ENCODE measurements at regions not wholly inside any gene's neighbourhood (a gene's known extent, or its start where the extent isn't known, plus 50 kb on each side); places are given as distances from the start of the nearest gene placed in this dataset.

DNA sequence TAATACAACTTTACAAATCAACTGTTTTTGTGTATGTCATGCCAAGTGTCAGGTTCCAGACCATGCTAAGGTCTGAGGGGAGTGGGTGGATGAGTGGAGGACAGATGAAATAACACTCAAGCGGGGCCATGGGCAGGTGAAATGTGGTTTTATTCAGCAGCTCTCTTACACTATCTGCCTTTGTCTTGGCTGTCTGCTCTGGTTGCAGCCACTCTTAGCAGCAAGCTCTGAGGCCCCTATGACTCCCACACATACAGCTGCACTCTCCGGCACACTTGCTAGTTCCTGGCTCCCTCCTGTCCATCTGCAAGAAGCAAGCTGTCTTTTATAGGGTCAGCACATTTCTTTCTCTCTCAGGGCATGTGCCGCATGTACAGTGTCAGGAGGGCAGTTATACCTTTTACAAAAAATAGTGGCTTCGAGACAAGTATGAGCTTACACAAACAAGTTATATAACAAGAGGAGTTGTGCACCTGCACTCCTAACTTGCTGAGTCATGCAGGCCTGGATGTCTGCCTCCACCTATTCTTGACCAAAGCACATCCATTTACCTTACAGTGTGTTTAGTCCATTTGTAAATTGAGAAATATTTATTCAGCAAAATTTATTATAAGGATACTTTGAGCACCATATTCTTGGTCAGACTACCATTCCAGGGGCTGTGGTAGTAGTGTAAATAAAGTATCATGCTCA lies 683.7 kb upstream of the CBLB start:
- TF ChIP-seq CTCF (IDR thresholded peaks at IDR 0.05) (no peak), POLR2AphosphoS5 (IDR thresholded peaks at IDR 0.05) (no peak), POLR2A (IDR thresholded peaks at IDR 0.05) (no peak), EP300 (IDR thresholded peaks at IDR 0.05; ENCODE audit: low read depth) (no peak)

All from transverse colon (tissue), 4 donors.